ENCODE measurements at regions not wholly inside any gene's neighbourhood (a gene's known extent, or its start where the extent isn't known, plus 50 kb on each side); places are given as distances from the start of the nearest gene placed in this dataset.
"Not testable (repeated sequence)": the region's sequence is repeated elsewhere in the genome, so short reads cannot be mapped to it uniquely, and the experiment has no call there.

DNA sequence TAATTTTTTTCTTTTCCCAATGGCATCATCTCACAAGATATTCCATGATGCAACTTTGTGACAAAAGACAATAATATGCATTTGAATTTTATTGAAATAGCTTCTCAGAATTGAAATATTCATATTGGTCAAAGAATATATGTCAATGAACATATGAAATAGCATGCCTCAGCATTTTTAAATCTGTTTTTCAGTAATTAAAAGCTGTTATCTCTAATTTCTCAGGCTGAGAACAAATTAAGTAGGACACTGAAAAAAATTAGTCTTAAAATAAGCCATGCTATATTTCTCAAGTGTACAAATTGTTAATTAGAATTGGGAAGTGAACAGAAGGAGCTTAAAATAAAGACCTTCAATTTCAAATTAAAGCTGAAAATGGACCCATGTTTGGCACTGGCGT lies 570.1 kb downstream of the MFSD1 start:
- no peak for DNase-seq (ENCODE audit: low read depth)
- no peak overlapping the region for H3K4me3 ChIP-seq (ENCODE audit: low read depth, low read length)
- TF ChIP-seq, protein P1, sequence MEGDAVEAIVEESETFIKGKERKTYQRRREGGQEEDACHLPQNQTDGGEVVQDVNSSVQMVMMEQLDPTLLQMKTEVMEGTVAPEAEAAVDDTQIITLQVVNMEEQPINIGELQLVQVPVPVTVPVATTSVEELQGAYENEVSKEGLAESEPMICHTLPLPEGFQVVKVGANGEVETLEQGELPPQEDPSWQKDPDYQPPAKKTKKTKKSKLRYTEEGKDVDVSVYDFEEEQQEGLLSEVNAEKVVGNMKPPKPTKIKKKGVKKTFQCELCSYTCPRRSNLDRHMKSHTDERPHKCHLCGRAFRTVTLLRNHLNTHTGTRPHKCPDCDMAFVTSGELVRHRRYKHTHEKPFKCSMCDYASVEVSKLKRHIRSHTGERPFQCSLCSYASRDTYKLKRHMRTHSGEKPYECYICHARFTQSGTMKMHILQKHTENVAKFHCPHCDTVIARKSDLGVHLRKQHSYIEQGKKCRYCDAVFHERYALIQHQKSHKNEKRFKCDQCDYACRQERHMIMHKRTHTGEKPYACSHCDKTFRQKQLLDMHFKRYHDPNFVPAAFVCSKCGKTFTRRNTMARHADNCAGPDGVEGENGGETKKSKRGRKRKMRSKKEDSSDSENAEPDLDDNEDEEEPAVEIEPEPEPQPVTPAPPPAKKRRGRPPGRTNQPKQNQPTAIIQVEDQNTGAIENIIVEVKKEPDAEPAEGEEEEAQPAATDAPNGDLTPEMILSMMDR (IDR thresholded peaks at IDR 0.05; ENCODE audit: low read depth, low read length, missing control alignments): no peak

DNA sequence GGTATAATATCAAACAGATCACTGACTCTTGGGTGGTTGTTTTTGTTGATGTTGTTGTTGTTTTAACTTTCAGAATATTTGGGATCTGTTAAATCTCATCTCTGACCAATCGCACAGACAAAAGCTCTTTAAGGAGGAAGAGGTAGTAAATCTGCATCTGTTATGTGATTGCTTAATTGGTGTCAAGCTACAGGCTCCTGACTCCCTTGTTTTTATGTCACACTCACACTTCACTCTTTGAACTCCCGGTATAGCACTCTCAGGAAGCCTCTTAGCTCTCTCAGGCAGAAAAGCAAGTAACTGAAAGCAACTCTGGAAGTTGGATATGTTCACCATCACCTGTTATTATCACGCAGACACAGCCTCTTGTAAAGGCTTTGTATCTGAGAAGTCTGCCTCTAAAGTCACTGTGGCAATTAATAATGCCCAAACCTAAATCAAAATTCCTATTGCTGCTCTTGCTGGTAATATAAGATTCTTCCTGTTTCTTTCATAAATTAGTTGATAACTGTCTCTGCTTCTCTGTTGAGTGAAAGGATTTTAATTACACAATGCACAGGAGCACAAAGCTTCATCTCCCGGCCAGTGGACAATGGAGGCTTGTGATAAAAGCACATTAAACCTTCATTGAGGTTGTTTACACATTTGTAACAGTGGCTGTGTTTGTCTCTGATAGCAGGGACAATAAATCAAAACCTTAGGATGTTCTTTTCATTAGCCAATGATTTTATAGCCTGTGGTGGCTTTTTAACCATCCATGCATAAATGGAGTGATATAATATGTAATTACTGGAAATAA lies 576.7 kb downstream of the MFSD1 start:
- TF ChIP-seq, protein P1 (IDR thresholded peaks at IDR 0.05; ENCODE audit: low read depth, low read length, missing control alignments): no peak
- H3K4me3 ChIP-seq (ENCODE audit: low read depth, low read length): no peak overlapping the region
- DNase-seq (ENCODE audit: low read depth): no peak

DNA sequence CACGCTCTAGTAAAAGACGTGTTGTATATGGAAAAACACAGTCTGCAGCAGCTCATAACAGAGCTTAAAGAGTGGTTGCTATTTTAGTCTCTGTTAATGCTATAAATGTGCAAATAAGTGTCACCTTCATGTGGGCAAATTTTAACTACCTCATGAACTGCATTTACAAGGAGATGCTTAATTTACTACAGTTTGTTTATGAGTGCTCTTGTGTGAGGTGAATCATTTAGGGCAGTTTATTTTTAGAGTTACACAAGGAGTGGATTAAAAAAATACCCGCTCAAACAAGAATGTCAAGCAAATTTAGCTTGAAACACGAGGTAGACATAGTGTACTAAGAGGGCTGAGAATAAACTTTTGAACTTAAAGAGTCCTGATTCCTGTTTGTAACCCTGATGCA lies 579.0 kb downstream of the MFSD1 start:
- no peak for DNase-seq (ENCODE audit: low read depth)
- H3K4me3 ChIP-seq (ENCODE audit: low read depth, low read length): no peak overlapping the region
- TF ChIP-seq, protein P1 (IDR thresholded peaks at IDR 0.05; ENCODE audit: low read depth, low read length, missing control alignments): no peak

DNA sequence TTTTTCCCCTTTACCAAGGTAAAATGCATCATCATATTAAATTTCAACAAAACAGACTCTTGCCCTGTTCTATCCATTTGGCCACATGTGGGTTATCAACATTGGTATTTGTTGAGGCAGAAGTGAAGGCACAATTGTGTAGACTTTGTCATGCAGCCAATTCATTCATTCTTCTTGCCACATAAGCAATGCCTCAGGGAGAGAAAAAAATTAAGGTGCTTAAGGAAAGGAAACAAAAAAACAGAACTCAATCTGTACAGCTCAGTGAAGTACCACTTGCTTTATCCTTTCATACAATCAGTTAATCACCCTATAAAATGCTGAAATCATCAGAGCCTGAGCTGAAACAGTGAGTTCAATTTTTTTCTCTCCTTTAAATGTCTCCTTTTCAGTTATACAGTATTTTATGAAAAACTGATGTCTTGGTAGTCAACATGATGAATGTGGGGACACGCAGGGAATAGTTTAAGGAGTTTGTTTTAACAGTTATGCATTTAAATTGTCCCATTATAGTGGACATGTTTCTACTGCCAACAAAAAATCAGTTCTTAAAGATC lies 588.9 kb downstream of the MFSD1 start:
- H3K4me3 ChIP-seq (ENCODE audit: low read depth, low read length): no peak overlapping the region
- TF ChIP-seq, protein P1 (IDR thresholded peaks at IDR 0.05; ENCODE audit: low read depth, low read length, missing control alignments): no peak
- DNase-seq (ENCODE audit: low read depth): no peak

DNA sequence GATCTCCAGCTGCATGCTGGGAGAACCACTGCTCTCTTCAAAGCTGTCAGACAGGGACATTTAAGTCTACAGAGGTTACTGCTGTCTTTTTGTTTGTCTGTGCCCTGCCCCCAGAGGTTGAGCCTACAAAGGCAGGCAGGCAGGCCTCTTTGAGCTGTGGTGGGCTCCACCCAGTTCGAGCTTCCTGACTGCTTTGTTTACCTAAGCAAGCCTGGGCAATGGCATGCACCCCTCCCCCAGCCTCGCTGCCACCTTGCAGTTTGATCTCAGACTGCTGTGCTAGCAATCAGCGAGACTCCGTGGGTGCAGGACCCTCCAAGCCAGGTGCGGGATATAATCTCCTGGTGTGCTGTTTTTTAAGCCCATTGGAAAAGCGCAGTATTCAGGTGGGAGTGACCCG lies 591.0 kb upstream of the IL12A start:
- DNase-seq (ENCODE audit: low read depth); H3K4me3 ChIP-seq (ENCODE audit: low read depth, low read length): not testable (repeated sequence)

DNA sequence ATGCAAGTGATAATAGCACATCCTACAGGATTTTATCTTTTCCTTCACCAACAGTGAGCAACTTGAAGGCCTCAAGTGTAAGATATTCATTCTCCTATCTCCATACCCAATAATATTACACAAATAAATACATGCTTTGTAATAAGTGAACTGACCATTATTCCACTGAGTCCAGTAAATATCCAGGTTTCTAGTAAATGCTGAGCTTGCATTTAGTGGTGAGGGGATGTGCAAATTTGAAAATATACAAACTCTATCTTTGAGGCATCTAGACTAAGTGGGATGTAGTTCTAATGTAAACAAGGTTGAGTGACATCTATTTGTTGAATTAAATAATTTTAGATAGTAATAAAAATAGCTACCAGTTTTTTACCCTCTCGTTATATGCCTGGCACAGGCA lies 587.6 kb upstream of the IL12A start:
- no peak for DNase-seq (ENCODE audit: low read depth)
- TF ChIP-seq, protein P1 (IDR thresholded peaks at IDR 0.05; ENCODE audit: low read depth, low read length, missing control alignments): no peak
- H3K4me3 ChIP-seq (ENCODE audit: low read depth, low read length): no peak overlapping the region

DNA sequence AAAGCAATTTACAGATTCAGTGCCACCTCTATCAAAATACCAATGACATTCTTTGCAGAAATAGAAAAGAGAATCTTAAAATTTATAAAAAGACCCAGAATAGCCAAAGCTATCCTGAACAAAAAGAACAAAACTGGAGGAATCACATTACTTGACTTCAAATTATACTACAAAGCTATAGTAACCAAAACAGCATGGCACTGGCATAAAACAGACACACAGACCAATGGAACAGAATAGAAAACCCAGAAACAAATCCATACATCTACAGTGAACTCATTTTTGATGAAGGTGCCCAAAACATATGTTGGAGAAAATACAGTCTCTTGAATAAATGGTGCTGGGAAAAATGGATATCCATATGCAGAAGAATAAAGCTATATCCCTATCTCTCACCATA lies 578.9 kb upstream of the IL12A start:
- H3K4me3 ChIP-seq (ENCODE audit: low read depth, low read length); DNase-seq (ENCODE audit: low read depth): not testable (repeated sequence)

DNA sequence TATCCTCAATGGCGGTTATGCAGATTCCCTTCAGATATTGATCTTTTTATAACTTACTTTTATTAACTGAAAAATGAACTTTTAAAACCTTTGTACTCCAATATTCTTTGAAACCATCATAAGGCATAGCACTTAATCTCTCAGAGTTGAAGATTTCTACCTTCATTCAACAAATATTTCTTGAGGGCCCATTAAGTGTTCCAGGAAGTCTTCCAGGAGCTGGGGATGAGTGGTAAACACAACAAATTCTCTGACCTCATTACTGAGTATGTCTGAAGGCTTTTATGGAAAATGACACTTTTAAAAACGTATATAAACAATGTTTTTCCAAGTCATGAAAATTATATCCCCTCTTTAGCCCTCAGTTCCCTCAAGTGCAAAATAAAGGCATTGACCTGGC lies 575.3 kb upstream of the IL12A start:
- TF ChIP-seq, protein P1 (IDR thresholded peaks at IDR 0.05; ENCODE audit: low read depth, low read length, missing control alignments): no peak
- DNase-seq (ENCODE audit: low read depth): no peak
- no peak overlapping the region for H3K4me3 ChIP-seq (ENCODE audit: low read depth, low read length)

Data from GM12864 (cell line).